Stimulated activated CD4-positive, alpha-beta T cell treated with anti-CD3 and anti-CD28 coated beads, Interleukin-1b, Interleukin-23, amount 100 ng/mL, for 4 hours (primary cell): ENCODE measurements at regions not wholly inside any gene's neighbourhood (a gene's known extent, or its start where the extent isn't known, plus 50 kb on each side); places are given as distances from the start of the nearest gene placed in this dataset.

Experiments used
- DNase-seq, 2 donors: peaks; one replicate each; pipeline ENCODE4 v3.0.0-alpha.2; 2020; ENCODE audit warnings: low read depth in 2 of 2

- DNase-seq: no peak
These were observed 548.2 kb downstream of the PTPRU start for GRCh38 chr1:29784276-29785136.

- DNase-seq: no peak
These were observed 547.4 kb downstream of the PTPRU start for GRCh38 chr1:29783508-29784275.

- no peak for DNase-seq
These were observed 546.7 kb downstream of the PTPRU start for GRCh38 chr1:29782846-29783507.

- DNase-seq: no peak
These were observed 542.8 kb downstream of the PTPRU start for GRCh38 chr1:29779146-29779545.

GRCh38 chr1:29777522-29777921 is 541.2 kb downstream of the PTPRU start:
- DNase-seq: no peak

GRCh38 chr1:29774355-29774754 is 538.0 kb downstream of the PTPRU start:
- no peak for DNase-seq

GRCh38 chr1:29772584-29773100 is 536.3 kb downstream of the PTPRU start:
- DNase-seq: no peak

- DNase-seq: no peak
These were observed 531.6 kb downstream of the PTPRU start for GRCh38 chr1:29767769-29768425.

GRCh38 chr1:29767088-29767685 is 530.9 kb downstream of the PTPRU start:
- DNase-seq: no peak

- no peak for DNase-seq
These were observed 526.3 kb downstream of the PTPRU start for GRCh38 chr1:29762635-29763034.

GRCh38 chr1:29761159-29761928 is 525.0 kb downstream of the PTPRU start:
- DNase-seq: no peak

- DNase-seq: no peak
These were observed 523.8 kb downstream of the PTPRU start for GRCh38 chr1:29760067-29760564.

GRCh38 chr1:29758781-29759499 is 522.6 kb downstream of the PTPRU start:
- no peak for DNase-seq

- DNase-seq: no peak
These were observed 521.8 kb downstream of the PTPRU start for GRCh38 chr1:29757866-29758780.

- DNase-seq: no peak
These were observed 520.8 kb downstream of the PTPRU start for GRCh38 chr1:29756901-29757725.

GRCh38 chr1:29756498-29756897 is 520.2 kb downstream of the PTPRU start:
- DNase-seq: no peak

GRCh38 chr1:29756085-29756484 is 519.8 kb downstream of the PTPRU start:
- no peak for DNase-seq
